HCT116 (cell line): ENCODE measurements at regions not wholly inside any gene's neighbourhood (a gene's known extent, or its start where the extent isn't known, plus 50 kb on each side); places are given as distances from the start of the nearest gene placed in this dataset.

Experiments
- ATAC-seq: fragments of 200-7000 bp; cut with Tn5 transposase; 2 replicates; pipeline ENCODE4 v1.9.1; 2020; ENCODE audit warnings: mild to moderate bottlenecking, moderate library complexity
- BruUV-seq: library from RNA; stranded (reverse); fragments of 400-500 nt; replicated peaks from 2 replicates; lab custom pipeline; 2021; lab: Mats Ljungman, UMichigan
- CTCF ChIA-PET: fragments of 300-600 bp; sonication (Branson Sonifier 250); formaldehyde crosslinking; loops from one replicate; lab custom pipeline; 2021; ENCODE audit warnings: antibody characterized with exemption; lab: Charles Lee
- POLR2A ChIA-PET: fragments of 300-600, 350-600 bp; sonication (Branson Sonifier 250); formaldehyde crosslinking; loops from one replicate; lab custom pipeline; 2021; ENCODE audit warnings: antibody characterized with exemption; lab: Charles Lee
- RAD21 ChIA-PET, 2 experiments: fragments of 300-600 bp; sonication (Branson Sonifier 250); formaldehyde crosslinking; loops; one replicate each; lab custom pipeline; 2023; ENCODE audit warnings: low total read pairs in 2 of 2; ENCODE audit not compliant: uncharacterized antibody in 2 of 2, unreplicated experiment in 2 of 2, low non-redundant PET in 1 of 2; lab: Charles Lee
- DNase-seq: peaks from one replicate; pipeline ENCODE4 v3.0.0-alpha.2; 2010; ENCODE audit warnings: low read depth, low spot score
- H2AFZ ChIP-seq: fragments of 200-600 bp; shearing (Covaris generic), sonication (generic); 2 replicates; pipeline ENCODE4 v1.6.1; 2017; ENCODE audit warnings: low read depth, mixed run types, mixed read lengths, antibody characterized with exemption, low read length; ENCODE audit not compliant: poor library complexity, severe bottlenecking
- H3K27ac ChIP-seq: 2 replicates; pipeline ENCODE4 v1.5.1; 2012; ENCODE audit warnings: low read depth, low read length
- H3K27me3 ChIP-seq: fragments of 200-600 bp; sonication (generic); 2 replicates; pipeline ENCODE4 v1.6.1; 2016; ENCODE audit warnings: mixed run types, low read length, mixed read lengths; ENCODE audit not compliant: insufficient read depth
- H3K36me3 ChIP-seq, 2 experiments: fragments of 200-500 bp in 1 of 2; fragments of 200-600 bp in 1 of 2; sonication (Bioruptor generic) in 1 of 2; sonication (generic) in 1 of 2; 2 replicates each; pipeline versions ENCODE4 v1.5.1 to v1.6.1; 2014 to 2016; ENCODE audit warnings: low read length in 2 of 2, inconsistent platforms in 1 of 2, mixed read lengths in 1 of 2, mixed run types in 1 of 2; ENCODE audit not compliant: insufficient read depth in 2 of 2, control insufficient read depth in 1 of 2
- H3K4me1 ChIP-seq, 2 experiments: fragments of 200-600 bp in 1 of 2; sonication (generic) in 1 of 2; 2 replicates each; pipeline versions ENCODE4 v1.5.1 to v1.6.1; 2012 to 2017; ENCODE audit warnings: low read length in 2 of 2, inconsistent platforms in 1 of 2, mild to moderate bottlenecking in 1 of 2, mixed read lengths in 1 of 2, mixed run types in 1 of 2, moderate library complexity in 1 of 2; ENCODE audit not compliant: insufficient read depth in 2 of 2, control insufficient read depth in 1 of 2
- H3K4me2 ChIP-seq: fragments of 200-600 bp; sonication (generic); 2 replicates; pipeline ENCODE4 v1.6.1; 2017; ENCODE audit warnings: mixed run types, low read length, mixed read lengths
- H3K4me3 ChIP-seq, 2 experiments: fragments of 200-600 bp in 1 of 2; sonication (generic) in 1 of 2; replicated peaks in 1 of 2; 2 replicates each; pipeline ENCODE4 v1.5.1; 2011 to 2016; ENCODE audit warnings: low read length in 2 of 2, control low read depth in 1 of 2, low read depth in 1 of 2, mild to moderate bottlenecking in 1 of 2, mixed read lengths in 1 of 2, mixed run types in 1 of 2
- H3K79me2 ChIP-seq: fragments of 200-600 bp; sonication (generic); 2 replicates; pipeline ENCODE4 v1.6.1; 2017; ENCODE audit warnings: mild to moderate bottlenecking, mixed run types, low read length, moderate library complexity, mixed read lengths; ENCODE audit not compliant: insufficient read depth
- H3K9ac ChIP-seq: fragments of 200-600 bp; sonication (generic); 2 replicates; pipeline ENCODE4 v1.6.1; 2016; ENCODE audit warnings: low read length, mixed read lengths
- H3K9me2 ChIP-seq: fragments of 200-600 bp; sonication (generic), shearing (Covaris generic); 2 replicates; pipeline ENCODE4 v1.6.1; 2017; ENCODE audit warnings: mixed run types, mild to moderate bottlenecking, moderate library complexity; ENCODE audit not compliant: insufficient read depth
- H3K9me3 ChIP-seq, 2 experiments: fragments of 200-500 bp in 1 of 2; fragments of 200-600 bp in 1 of 2; sonication (Bioruptor generic) in 1 of 2; sonication (generic) in 1 of 2; 2 replicates each; pipeline ENCODE4 v1.6.1; 2014 to 2017; ENCODE audit warnings: low read length in 2 of 2, mixed read lengths in 2 of 2, inconsistent platforms in 1 of 2, low read depth in 1 of 2, mild to moderate bottlenecking in 1 of 2, mixed run types in 1 of 2, moderate library complexity in 1 of 2; ENCODE audit not compliant: control insufficient read depth in 1 of 2, insufficient read depth in 1 of 2
- H4K20me1 ChIP-seq: fragments of 200-600 bp; sonication (generic), shearing (Covaris generic); 2 replicates; pipeline ENCODE4 v1.6.1; 2017; ENCODE audit warnings: mixed run types, mild to moderate bottlenecking, moderate library complexity; ENCODE audit not compliant: insufficient read depth
- CBX3 ChIP-seq: IDR thresholded peaks from 2 replicates; pipeline ENCODE4 v1.6.1; 2012; ENCODE audit warnings: low read depth
- EGR1 ChIP-seq: IDR thresholded peaks from 2 replicates; pipeline ENCODE4 v1.6.1; 2012; ENCODE audit warnings: low read depth
- ELF1 ChIP-seq: IDR thresholded peaks from 2 replicates; pipeline ENCODE4 v1.6.1; 2012; ENCODE audit warnings: low read depth, borderline replicate concordance
- SIN3A ChIP-seq: IDR thresholded peaks from 2 replicates; pipeline ENCODE4 v1.6.1; 2012; ENCODE audit warnings: low read depth
- SP1 ChIP-seq: IDR thresholded peaks from 2 replicates; pipeline ENCODE4 v1.6.1; 2012; ENCODE audit warnings: low read depth
- SRF ChIP-seq: IDR thresholded peaks from 2 replicates; pipeline ENCODE4 v1.6.1; 2012; ENCODE audit warnings: low read depth
- ZFX ChIP-seq: fragments of 450-650 bp; IDR thresholded peaks from 2 replicates; pipeline ENCODE4 v1.6.1; 2017
- intact Hi-C: fragments of 100-400 bp; cut with micrococcal nuclease; formaldehyde crosslinking; loops from 2 replicates; pipeline ENCODE4 v1.10.0; 2022
- TF ChIP-seq, protein P1 (sequence below), 3 experiments: fragments of 200-600 bp in 1 of 3; sonication (generic) in 1 of 3; IDR thresholded peaks in 2 of 3; conservative IDR thresholded peaks in 1 of 3; 2 replicates each; pipeline ENCODE4 v1.5.1; 2012 to 2017; ENCODE audit warnings: low read depth in 2 of 3, low read length in 2 of 3, antibody characterized with exemption in 1 of 3, borderline replicate concordance in 1 of 3, control low read depth in 1 of 3, mild to moderate bottlenecking in 1 of 3, mixed read lengths in 1 of 3, mixed run types in 1 of 3, moderate library complexity in 1 of 3; ENCODE audit not compliant: insufficient read depth in 1 of 3
- TF ChIP-seq, protein P2 (sequence below): IDR thresholded peaks from 2 replicates; pipeline ENCODE4 v1.6.1; 2012

DNA sequence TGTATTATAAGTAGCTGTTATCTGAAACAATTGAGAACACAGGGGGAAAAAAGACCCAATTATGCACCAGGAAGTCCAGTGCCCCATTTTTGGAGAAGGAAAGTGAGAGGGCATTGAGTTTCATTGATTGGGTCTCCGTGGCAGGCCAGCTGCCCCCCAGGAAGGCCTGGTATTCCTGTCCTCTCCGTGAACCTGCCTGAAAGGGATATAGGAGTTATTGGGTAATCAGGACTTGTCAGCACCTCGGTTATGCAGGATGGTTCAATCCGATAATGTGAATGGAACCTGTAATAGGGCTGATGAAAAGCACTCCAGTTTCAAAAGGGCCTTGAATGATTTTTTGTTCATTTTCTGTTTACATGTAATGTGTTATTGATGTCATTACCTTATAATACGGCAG lies 122.0 kb upstream of the RARB start:
- no peak for TF ChIP-seq ELF1
- no peak for TF ChIP-seq CBX3
- no peak for TF ChIP-seq SP1
- no peak for TF ChIP-seq SRF
- TF ChIP-seq, protein P1, sequence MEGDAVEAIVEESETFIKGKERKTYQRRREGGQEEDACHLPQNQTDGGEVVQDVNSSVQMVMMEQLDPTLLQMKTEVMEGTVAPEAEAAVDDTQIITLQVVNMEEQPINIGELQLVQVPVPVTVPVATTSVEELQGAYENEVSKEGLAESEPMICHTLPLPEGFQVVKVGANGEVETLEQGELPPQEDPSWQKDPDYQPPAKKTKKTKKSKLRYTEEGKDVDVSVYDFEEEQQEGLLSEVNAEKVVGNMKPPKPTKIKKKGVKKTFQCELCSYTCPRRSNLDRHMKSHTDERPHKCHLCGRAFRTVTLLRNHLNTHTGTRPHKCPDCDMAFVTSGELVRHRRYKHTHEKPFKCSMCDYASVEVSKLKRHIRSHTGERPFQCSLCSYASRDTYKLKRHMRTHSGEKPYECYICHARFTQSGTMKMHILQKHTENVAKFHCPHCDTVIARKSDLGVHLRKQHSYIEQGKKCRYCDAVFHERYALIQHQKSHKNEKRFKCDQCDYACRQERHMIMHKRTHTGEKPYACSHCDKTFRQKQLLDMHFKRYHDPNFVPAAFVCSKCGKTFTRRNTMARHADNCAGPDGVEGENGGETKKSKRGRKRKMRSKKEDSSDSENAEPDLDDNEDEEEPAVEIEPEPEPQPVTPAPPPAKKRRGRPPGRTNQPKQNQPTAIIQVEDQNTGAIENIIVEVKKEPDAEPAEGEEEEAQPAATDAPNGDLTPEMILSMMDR (IDR thresholded peaks at IDR 0.05 in 2 of 3, conservative IDR thresholded peaks at IDR 0.05 in 1 of 3; ENCODE audit: borderline replicate concordance in 1 of 3, insufficient read depth in 1 of 3, low read depth in 2 of 3, low read length in 2 of 3), result no peak
- DNase-seq, result no peak
- Histone ChIP-seq H4K20me1 (no peaks in the 10 kb centered on the region), H3K9me2 (no peaks in the 10 kb centered on the region), H3K36me3 (no peaks in the 10 kb centered on the region), H3K9me3 (no peaks in the 10 kb centered on the region), H3K27me3 (peaks cover 7% of the 10 kb centered on the region), H3K4me2 (no peak overlapping the region), H3K79me2 (no peaks in the 10 kb centered on the region), H3K27ac (no peak overlapping the region), H3K9ac (no peak overlapping the region), H3K4me3 (no peak overlapping the region), H2AFZ (no peak overlapping the region), H3K4me1 (no peaks in the 10 kb centered on the region)
- CTCF ChIA-PET, result no interaction called here
- ATAC-seq, result no peak
- no TSS peak for BruUV-seq
- POLR2A ChIA-PET, result no interaction called here
- RAD21 ChIA-PET, result no interaction called here
- intact Hi-C loops, result no loop called here

GRCh38 chr3:25306705-25307104 lies 121.4 kb upstream of the RARB start:
- Histone ChIP-seq H3K27me3 (peaks cover 12% of the 10 kb centered on the region), H2AFZ (no peak overlapping the region), H4K20me1 (no peaks in the 10 kb centered on the region), H3K27ac (no peak overlapping the region), H3K4me3 (no peak overlapping the region), H3K4me2 (no peak overlapping the region), H3K9me3 (no peaks in the 10 kb centered on the region), H3K79me2 (no peaks in the 10 kb centered on the region), H3K36me3 (no peaks in the 10 kb centered on the region), H3K9ac (no peak overlapping the region), H3K9me2 (no peaks in the 10 kb centered on the region), H3K4me1 (no peaks in the 10 kb centered on the region)
- CTCF ChIA-PET, result no interaction called here
- intact Hi-C loops, result no loop called here
- ATAC-seq (no peak), DNase-seq (no peak)
- BruUV-seq, result no TSS peak
- POLR2A ChIA-PET, result no interaction called here
- RAD21 ChIA-PET, result no interaction called here
- TF ChIP-seq ELF1 (no peak), ZFX (no peak), SP1 (no peak), SIN3A (no peak), EGR1 (no peak)
- TF ChIP-seq, protein P2, sequence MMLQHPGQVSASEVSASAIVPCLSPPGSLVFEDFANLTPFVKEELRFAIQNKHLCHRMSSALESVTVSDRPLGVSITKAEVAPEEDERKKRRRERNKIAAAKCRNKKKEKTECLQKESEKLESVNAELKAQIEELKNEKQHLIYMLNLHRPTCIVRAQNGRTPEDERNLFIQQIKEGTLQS, result no peak
- TF ChIP-seq, protein P1 (IDR thresholded peaks at IDR 0.05 in 2 of 3, conservative IDR thresholded peaks at IDR 0.05 in 1 of 3; ENCODE audit: borderline replicate concordance in 1 of 3, insufficient read depth in 1 of 3, low read depth in 2 of 3, low read length in 2 of 3), result no peak
